Osteocyte (in vitro differentiated cells): ENCODE measurements at regions not wholly inside any gene's neighbourhood (a gene's known extent, or its start where the extent isn't known, plus 50 kb on each side); places are given as distances from the start of the nearest gene placed in this dataset.

ENCODE experiments used
- DNase-seq: peaks from one replicate; pipeline ENCODE4 v3.0.0; 2021; ENCODE audit warnings: mixed read lengths; ENCODE audit not compliant: unreplicated experiment; ENCODE audit errors: extremely low spot score
- H3K27ac Mint-ChIP-seq: one replicate; pipeline ENCODE4 v1.8.0; 2021; ENCODE audit warnings: mild to moderate bottlenecking, mixed read lengths; ENCODE audit not compliant: unreplicated experiment
- H3K27me3 Mint-ChIP-seq: one replicate; pipeline ENCODE4 v1.8.0; 2021; ENCODE audit warnings: mixed read lengths; ENCODE audit not compliant: unreplicated experiment
- H3K36me3 Mint-ChIP-seq: one replicate; pipeline ENCODE4 v1.8.0; 2021; ENCODE audit warnings: mixed read lengths; ENCODE audit not compliant: unreplicated experiment
- H3K4me1 Mint-ChIP-seq: one replicate; pipeline ENCODE4 v1.8.0; 2021; ENCODE audit warnings: mixed read lengths; ENCODE audit not compliant: unreplicated experiment
- H3K4me3 Mint-ChIP-seq: one replicate; pipeline ENCODE4 v1.8.0; 2021; ENCODE audit warnings: mild to moderate bottlenecking, moderate library complexity, mixed read lengths; ENCODE audit not compliant: unreplicated experiment
- H3K9me3 Mint-ChIP-seq: one replicate; pipeline ENCODE4 v1.8.0; 2021; ENCODE audit warnings: mixed read lengths; ENCODE audit not compliant: unreplicated experiment
- CTCF ChIP-seq: fragments of 200-600 bp; sonication (generic); IDR thresholded peaks from 2 replicates; pipeline ENCODE4 v1.5.0; 2021; ENCODE audit warnings: antibody characterized with exemption, mild to moderate bottlenecking, moderate library complexity

GRCh38 chr21:18157406-18157805 is 87.2 kb upstream of the CHODL start:
- H3K27ac Mint-ChIP-seq: no peak overlapping the region
- no peak overlapping the region for H3K4me3 Mint-ChIP-seq
- H3K4me1 Mint-ChIP-seq: no peaks in the 10 kb centered on the region
- DNase-seq: no peak
- TF ChIP-seq CTCF: no peak
- H3K9me3 Mint-ChIP-seq: peaks cover 32% of the 10 kb centered on the region
- no peaks in the 10 kb centered on the region for H3K36me3 Mint-ChIP-seq
- no peaks in the 10 kb centered on the region for H3K27me3 Mint-ChIP-seq

- Mint-ChIP-seq H3K4me1 (no peaks in the 10 kb centered on the region), H3K9me3 (peaks cover 24% of the 10 kb centered on the region), H3K36me3 (no peaks in the 10 kb centered on the region), H3K27me3 (no peaks in the 10 kb centered on the region), H3K27ac (no peak overlapping the region), H3K4me3 (no peak overlapping the region)
- TF ChIP-seq CTCF: no peak
- DNase-seq: no peak
Measured at GRCh38 chr21:18155508-18156193, 89.0 kb upstream of the CHODL start.

GRCh38 chr21:18153063-18153462 is 91.6 kb upstream of the CHODL start:
- Mint-ChIP-seq H3K4me3 (no peak overlapping the region), H3K36me3 (no peaks in the 10 kb centered on the region), H3K4me1 (no peaks in the 10 kb centered on the region), H3K9me3 (peaks cover 23% of the 10 kb centered on the region), H3K27me3 (no peaks in the 10 kb centered on the region), H3K27ac (no peak overlapping the region)
- no peak for DNase-seq
- TF ChIP-seq CTCF: no peak

- no peaks in the 10 kb centered on the region for H3K4me1 Mint-ChIP-seq
- TF ChIP-seq CTCF: no peak
- no peaks in the 10 kb centered on the region for H3K27me3 Mint-ChIP-seq
- peaks cover 26% of the 10 kb centered on the region for H3K9me3 Mint-ChIP-seq
- H3K36me3 Mint-ChIP-seq: no peaks in the 10 kb centered on the region
- no peak overlapping the region for H3K27ac Mint-ChIP-seq
- no peak for DNase-seq
- H3K4me3 Mint-ChIP-seq: no peak overlapping the region
Measured at GRCh38 chr21:18152371-18152770, 92.3 kb upstream of the CHODL start.

GRCh38 chr21:18151046-18151445 is 93.6 kb upstream of the CHODL start:
- H3K9me3 Mint-ChIP-seq: peaks cover 32% of the 10 kb centered on the region
- H3K4me1 Mint-ChIP-seq: no peaks in the 10 kb centered on the region
- DNase-seq: no peak
- H3K27ac Mint-ChIP-seq: no peak overlapping the region
- no peaks in the 10 kb centered on the region for H3K27me3 Mint-ChIP-seq
- no peaks in the 10 kb centered on the region for H3K36me3 Mint-ChIP-seq
- no peak overlapping the region for H3K4me3 Mint-ChIP-seq
- TF ChIP-seq CTCF: no peak
